A673 (cell line): ENCODE measurements at regions not wholly inside any gene's neighbourhood (a gene's known extent, or its start where the extent isn't known, plus 50 kb on each side); places are given as distances from the start of the nearest gene placed in this dataset.

Source experiments
- BruUV-seq: library from RNA; stranded (reverse); fragments of 400-500 nt; replicated peaks from 2 replicates; lab custom pipeline; 2021; lab: Mats Ljungman, UMichigan
- CTCF ChIA-PET: fragments of 300-600 bp; sonication (Branson Sonifier 250); formaldehyde crosslinking; loops from one replicate; lab custom pipeline; 2022; ENCODE audit warnings: antibody characterized with exemption; lab: Charles Lee
- POLR2A ChIA-PET: fragments of 300-600 bp; sonication (Branson Sonifier 250); formaldehyde crosslinking; loops from one replicate; lab custom pipeline; 2022; ENCODE audit warnings: antibody characterized with exemption; ENCODE audit not compliant: low non-redundant PET; lab: Charles Lee
- DNase-seq: peaks from one replicate; pipeline ENCODE4 v3.0.0-alpha.2; 2015; ENCODE audit warnings: low spot score
- H3K27ac ChIP-seq: fragments of 200-600 bp; sonication (generic); 2 replicates; pipeline ENCODE4 v1.5.1; 2016; ENCODE audit warnings: mixed run types, low read depth, mild to moderate bottlenecking, mixed read lengths, antibody characterized with exemption, low read length; ENCODE audit not compliant: poor library complexity, severe bottlenecking
- H3K27me3 ChIP-seq: fragments of 200-600 bp; sonication (generic); replicated peaks from 2 replicates; pipeline ENCODE4 v1.6.1; 2017; ENCODE audit warnings: mixed run types, low read depth, mild to moderate bottlenecking, mixed read lengths, antibody characterized with exemption, low read length; ENCODE audit not compliant: insufficient read depth, poor library complexity
- H3K36me3 ChIP-seq: fragments of 200-600 bp; sonication (generic); 2 replicates; pipeline ENCODE4 v1.6.1; 2016; ENCODE audit warnings: mixed run types, mild to moderate bottlenecking, mixed read lengths, antibody characterized with exemption, low read length; ENCODE audit not compliant: insufficient read depth, poor library complexity, severe bottlenecking
- H3K4me1 ChIP-seq: fragments of 200-600 bp; sonication (generic); 2 replicates; pipeline ENCODE4 v1.6.1; 2017; ENCODE audit warnings: mixed run types, mild to moderate bottlenecking, mixed read lengths, antibody characterized with exemption, low read length; ENCODE audit not compliant: insufficient read depth, poor library complexity, severe bottlenecking
- H3K4me3 ChIP-seq: fragments of 200-600 bp; sonication (generic); 2 replicates; pipeline ENCODE4 v1.5.1; 2016; ENCODE audit warnings: low read depth, mixed run types, mild to moderate bottlenecking, mixed read lengths, low read length; ENCODE audit not compliant: poor library complexity, severe bottlenecking
- H3K9me3 ChIP-seq: fragments of 200-600 bp; sonication (generic); 2 replicates; pipeline ENCODE4 v1.6.1; 2016; ENCODE audit warnings: mixed run types, low read depth, mild to moderate bottlenecking, mixed read lengths, antibody characterized with exemption, low read length; ENCODE audit not compliant: poor library complexity, severe bottlenecking
- CTCF ChIP-seq: fragments of 300-800, 200-600 bp; sonication (generic); conservative IDR thresholded peaks from 2 replicates; pipeline ENCODE4 v1.5.1; 2017; ENCODE audit warnings: low read depth, mild to moderate bottlenecking, antibody characterized with exemption, low read length, moderate library complexity, mixed read lengths
- EZH2 ChIP-seq: fragments of 200-600 bp; sonication (generic); IDR thresholded peaks from 2 replicates; pipeline ENCODE4 v1.6.1; 2017; ENCODE audit warnings: borderline replicate concordance, low read depth, mild to moderate bottlenecking, mixed read lengths, antibody characterized with exemption, low read length; ENCODE audit not compliant: poor library complexity, severe bottlenecking
- intact Hi-C: fragments of 100-400 bp; cut with micrococcal nuclease; formaldehyde crosslinking; loops from one replicate; pipeline ENCODE4 v1.10.0; 2022; ENCODE audit not compliant: unreplicated experiment

- BruUV-seq = no TSS peak
- Histone ChIP-seq H3K36me3 (no peaks in the 10 kb centered on the region), H3K27me3 (peaks cover 11% of the 10 kb centered on the region), H3K4me3 (no peak overlapping the region), H3K9me3 (no peaks in the 10 kb centered on the region), H3K27ac (no peak overlapping the region), H3K4me1 (no peaks in the 10 kb centered on the region)
- ChIA-PET CTCF (no interaction called here), POLR2A (no interaction called here)
- intact Hi-C loops = no loop called here
- no peak for DNase-seq
- no peak for TF ChIP-seq CTCF
- no peak for TF ChIP-seq EZH2
Observed at GRCh38 chr2:59530258-59530657, 1023.2 kb downstream of the BCL11A start.

GRCh38 chr2:59529726-59530125 lies 1023.7 kb downstream of the BCL11A start:
- CTCF ChIA-PET = no interaction called here
- POLR2A ChIA-PET = no interaction called here
- H3K27me3 ChIP-seq = peaks cover 7% of the 10 kb centered on the region
- no peak for TF ChIP-seq EZH2
- no peak for TF ChIP-seq CTCF
- no TSS peak for BruUV-seq
- no peaks in the 10 kb centered on the region for H3K4me1 ChIP-seq
- no peaks in the 10 kb centered on the region for H3K9me3 ChIP-seq
- no peaks in the 10 kb centered on the region for H3K36me3 ChIP-seq
- intact Hi-C loops = no loop called here
- no peak for DNase-seq
- no peak overlapping the region for H3K27ac ChIP-seq
- H3K4me3 ChIP-seq = no peak overlapping the region

- Histone ChIP-seq H3K9me3 (no peaks in the 10 kb centered on the region), H3K4me1 (no peaks in the 10 kb centered on the region), H3K27me3 (peaks cover 6% of the 10 kb centered on the region), H3K36me3 (no peaks in the 10 kb centered on the region), H3K4me3 (no peak overlapping the region), H3K27ac (no peak overlapping the region)
- ChIA-PET POLR2A (no interaction called here), CTCF (no interaction called here)
- BruUV-seq = no TSS peak
- no peak for DNase-seq
- TF ChIP-seq CTCF (no peak), EZH2 (no peak)
- intact Hi-C loops = no loop called here
Observed at GRCh38 chr2:59528525-59528924, 1024.9 kb downstream of the BCL11A start.
